ENCODE measurements at regions not wholly inside any gene's neighbourhood (a gene's known extent, or its start where the extent isn't known, plus 50 kb on each side); places are given as distances from the start of the nearest gene placed in this dataset.
"Not testable (repeated sequence)": the region's sequence is repeated elsewhere in the genome, so short reads cannot be mapped to it uniquely, and the experiment has no call there.

- no peak for DNase-seq (ENCODE audit: low read depth)
These were observed 108.1 kb upstream of the SIX2 start for GRCh38 chr2:45117383-45117782.

- DNase-seq (ENCODE audit: low read depth): no peak
These were observed 105.9 kb upstream of the SIX2 start for GRCh38 chr2:45115181-45115580.

- no peak for DNase-seq (ENCODE audit: low read depth)
These were observed 105.1 kb upstream of the SIX2 start for GRCh38 chr2:45114221-45114955.

DNA sequence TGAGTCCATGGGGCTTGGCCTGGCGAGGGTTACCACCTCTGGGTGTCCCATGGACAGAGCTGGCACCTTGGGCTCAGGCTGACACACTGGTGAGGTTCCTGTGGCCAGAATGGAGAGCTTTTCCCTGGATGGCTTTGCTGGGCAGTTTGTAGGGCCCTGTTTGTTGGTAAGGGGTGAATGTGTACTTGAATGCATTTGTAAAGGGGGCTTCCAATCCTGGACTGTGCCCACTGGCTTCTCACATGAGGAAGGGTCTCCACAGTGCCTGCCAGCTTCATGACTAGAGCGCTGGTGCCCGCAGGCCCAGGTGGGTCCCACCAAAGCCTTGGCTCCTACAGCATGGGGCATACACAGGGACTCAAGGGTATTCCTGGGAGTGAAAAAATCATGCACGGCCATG lies 103.5 kb upstream of the SIX2 start:
- no peak for DNase-seq (ENCODE audit: low read depth)

DNA sequence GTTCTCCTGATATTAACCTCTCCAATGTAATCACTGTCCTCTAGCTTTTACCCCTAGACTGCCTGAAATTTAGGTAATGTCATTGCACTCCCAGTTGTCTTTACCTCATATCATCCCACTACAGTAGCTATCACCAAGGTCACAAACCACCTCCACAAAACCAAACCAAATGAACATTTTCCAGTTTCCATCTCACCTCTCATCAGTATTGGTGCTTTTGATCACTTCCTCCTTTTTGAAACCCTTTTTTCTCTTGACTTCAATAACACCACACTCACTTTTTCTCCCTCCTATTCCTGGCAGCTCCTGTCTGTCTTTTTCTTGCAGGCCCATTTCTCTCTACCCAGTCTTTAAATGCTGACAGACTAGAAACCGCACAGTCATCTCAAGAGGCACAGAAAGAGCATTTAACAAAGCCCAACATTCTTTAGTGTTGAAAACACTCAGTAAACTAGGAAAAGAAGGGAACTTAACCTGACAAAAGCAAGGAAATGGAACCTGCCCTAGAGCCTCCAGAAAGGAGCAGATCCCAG lies 95.9 kb upstream of the SIX2 start:
- DNase-seq (ENCODE audit: low read depth): no peak

- no peak for DNase-seq (ENCODE audit: low read depth)
These were observed 95.2 kb upstream of the SIX2 start for GRCh38 chr2:45104429-45104828.

DNA sequence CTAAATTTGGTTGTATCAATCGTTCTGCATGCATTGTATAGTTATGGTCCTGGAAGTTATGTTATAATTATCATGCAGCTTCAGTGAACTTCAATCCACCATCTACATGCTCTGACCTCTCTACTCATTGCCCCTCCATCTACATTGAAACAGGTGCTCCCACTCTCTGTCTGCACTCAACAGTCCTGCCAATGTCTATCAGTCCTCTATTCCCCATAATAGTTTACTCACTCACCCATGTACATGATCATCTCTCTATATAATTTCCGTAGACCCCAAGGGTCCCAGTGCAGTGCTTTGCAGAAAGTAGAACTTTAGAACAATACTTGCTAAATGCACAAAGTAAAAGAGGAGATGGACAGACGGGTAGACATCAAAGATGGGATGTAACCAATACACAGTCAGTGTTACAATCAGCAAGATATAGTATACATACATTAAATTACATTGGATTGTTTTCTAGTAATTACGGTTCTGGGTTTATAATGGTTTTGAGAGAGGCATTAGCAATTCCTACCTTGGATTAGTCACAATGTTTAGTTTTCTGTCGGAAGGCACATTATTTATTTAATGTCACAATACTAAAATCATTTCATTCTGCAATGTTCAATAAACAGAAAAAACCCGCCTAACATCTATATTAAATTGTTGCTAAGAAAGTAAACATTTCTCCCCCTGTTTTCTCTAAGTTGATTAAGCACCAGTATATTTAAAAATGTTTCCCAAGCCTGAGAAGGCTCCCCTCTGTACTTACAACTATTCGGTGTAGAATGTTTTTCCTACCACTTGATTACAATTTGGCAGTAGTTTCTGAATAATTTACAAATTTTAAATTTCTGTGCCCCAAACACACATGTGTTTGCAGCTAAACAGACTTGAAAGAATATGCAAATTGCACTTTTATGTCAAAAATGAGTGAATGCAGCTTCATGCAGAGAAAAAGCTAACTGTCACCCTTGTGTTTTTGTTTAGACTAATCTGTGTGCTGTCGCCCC lies 94.4 kb upstream of the SIX2 start:
- no peak for DNase-seq (ENCODE audit: low read depth)

DNA sequence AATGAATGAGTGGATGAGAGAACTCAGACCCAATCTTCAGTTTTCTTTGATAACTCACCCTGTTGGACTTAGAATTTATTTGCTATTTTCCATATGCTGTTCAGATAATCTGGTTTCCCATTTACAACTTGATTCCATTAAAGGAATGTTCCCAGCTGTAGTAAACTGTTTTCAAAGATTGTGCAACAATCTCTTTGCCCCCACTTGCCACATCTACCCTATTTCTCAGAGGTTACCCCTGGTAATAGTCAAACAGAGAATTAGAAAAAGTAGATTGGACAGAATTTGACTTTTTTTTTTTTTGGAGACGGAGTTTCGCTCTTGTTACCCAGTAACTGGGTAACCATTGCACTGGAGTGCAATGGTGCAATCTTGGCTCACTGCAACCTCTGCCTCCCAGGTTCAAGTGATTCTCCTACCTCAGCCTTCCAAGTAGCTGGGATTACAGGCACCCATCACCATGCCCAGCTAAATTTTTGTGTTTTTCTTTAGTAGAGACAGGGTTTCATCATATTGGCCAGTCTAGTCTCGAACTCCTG lies 93.4 kb upstream of the SIX2 start:
- DNase-seq (ENCODE audit: low read depth): no peak

DNA sequence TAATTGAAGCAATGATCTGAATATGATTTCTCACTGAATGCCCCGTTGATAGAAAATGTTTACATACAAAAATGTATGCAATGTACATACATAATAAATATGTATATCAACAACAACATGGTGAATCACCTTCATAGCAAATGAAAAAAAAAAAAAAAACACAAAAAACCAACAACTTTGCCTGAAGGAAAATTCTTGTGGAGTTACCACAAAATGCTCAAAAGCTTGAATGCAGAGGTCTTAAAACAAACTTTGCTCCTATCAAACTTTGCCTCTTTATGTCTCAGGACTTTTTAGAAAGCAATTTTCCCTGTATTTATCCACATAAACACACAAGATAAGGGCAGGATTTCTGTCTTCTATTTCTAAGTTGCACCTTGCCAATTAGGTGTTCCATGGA lies 92.9 kb upstream of the SIX2 start:
- no peak for DNase-seq (ENCODE audit: low read depth)

GRCh38 chr2:45096996-45097395 lies 87.7 kb upstream of the SIX2 start:
- DNase-seq (ENCODE audit: low read depth): no peak

DNA sequence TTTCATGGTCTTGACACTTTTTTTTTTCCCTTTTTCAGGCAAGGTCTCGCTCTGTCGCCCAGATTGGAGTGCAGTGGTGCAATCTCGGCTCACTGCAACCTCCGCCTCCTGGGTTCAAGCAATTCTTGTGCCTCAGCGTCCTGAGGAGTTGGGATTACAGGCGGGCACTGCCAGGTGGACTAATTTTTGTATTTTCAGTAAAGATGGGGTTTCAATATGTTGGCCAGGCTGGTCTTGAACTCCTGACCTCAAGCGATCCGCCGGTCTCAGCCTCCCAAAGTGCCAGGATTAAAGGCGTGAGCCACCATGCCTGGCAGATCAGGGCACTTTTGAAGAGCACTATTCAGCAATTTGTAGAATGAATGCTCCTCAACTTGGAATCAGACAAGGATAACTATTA lies 86.8 kb upstream of the SIX2 start:
- not testable (repeated sequence) for DNase-seq (ENCODE audit: low read depth)

DNA sequence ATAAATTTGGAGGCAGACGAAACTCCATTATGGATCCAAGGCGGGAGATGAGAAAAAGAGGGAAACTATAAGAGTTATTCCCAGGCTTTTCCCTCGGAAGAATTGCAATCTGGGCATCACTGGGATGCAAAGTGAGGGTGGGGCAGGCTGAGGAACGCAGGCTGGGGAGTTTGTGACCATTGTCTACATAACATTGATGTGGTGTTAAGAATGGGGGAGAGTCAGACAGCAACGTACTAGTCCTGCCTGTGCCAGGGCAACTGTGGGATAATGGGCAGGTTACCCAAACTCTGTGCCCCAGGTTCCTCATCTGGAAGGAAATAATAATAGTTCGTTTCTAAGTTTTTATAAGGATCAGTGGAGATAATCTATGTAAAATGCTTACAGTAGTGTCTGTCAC lies 84.4 kb upstream of the SIX2 start:
- no peak for DNase-seq (ENCODE audit: low read depth)

- DNase-seq (ENCODE audit: low read depth): no peak
These were observed 83.9 kb upstream of the SIX2 start for GRCh38 chr2:45093181-45093580.

- DNase-seq (ENCODE audit: low read depth): no peak
These were observed 80.5 kb upstream of the SIX2 start for GRCh38 chr2:45089554-45090261.

DNA sequence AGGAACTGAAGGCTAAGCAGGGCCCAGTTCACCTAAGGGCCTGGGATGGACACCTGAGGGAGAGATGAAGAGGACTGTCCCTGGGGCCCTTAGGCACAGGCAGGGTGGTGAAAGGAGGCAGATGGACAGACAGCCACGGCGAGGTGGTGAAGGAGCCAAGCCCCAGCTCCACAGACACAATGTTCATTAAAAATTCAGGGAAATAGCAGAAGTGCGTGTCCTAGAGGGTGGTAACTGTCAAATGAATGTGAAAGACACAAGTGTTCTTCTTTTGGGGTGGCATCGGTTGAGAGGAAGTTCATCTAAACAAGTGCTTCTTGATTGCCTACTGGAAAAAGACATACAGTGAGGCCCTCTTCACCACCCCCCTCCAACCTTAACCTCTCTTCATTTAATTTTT lies 76.2 kb upstream of the SIX2 start:
- no peak for DNase-seq (ENCODE audit: low read depth)

DNA sequence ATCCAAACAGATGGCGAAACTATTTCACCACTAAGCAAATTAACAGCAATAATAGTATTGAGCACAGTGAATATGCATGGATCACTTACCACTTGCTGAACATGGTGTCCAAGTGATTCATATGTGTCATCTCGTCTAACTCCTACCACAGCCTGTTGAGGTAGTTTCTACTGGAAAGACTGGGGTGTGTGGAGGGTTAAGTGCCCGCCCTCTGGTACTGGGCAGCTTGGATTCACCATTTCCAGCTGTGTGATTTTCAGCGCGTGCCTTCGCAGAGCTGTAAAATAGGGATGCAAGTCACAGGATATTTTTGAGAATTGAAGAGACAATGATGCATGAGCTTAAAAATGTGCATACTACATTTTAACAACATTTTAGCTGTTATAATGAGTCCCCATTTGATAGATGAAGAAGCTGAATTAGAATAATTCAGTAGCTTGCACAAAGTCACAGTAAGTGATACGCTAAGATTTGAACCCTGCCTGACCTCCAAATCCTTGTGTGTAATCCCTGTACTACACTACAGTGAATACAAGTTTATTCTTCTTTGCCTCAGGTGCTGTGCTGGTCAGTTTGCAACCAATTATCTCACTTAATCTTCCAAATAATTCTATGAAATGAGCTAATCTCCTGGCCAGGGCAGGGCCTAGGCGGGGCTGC lies 75.2 kb upstream of the SIX2 start:
- no peak for DNase-seq (ENCODE audit: low read depth)

GRCh38 chr2:45083175-45083574 lies 73.9 kb upstream of the SIX2 start:
- DNase-seq (ENCODE audit: low read depth): no peak

- no peak for DNase-seq (ENCODE audit: low read depth)
These were observed 65.5 kb upstream of the SIX2 start for GRCh38 chr2:45074713-45075112.

DNA sequence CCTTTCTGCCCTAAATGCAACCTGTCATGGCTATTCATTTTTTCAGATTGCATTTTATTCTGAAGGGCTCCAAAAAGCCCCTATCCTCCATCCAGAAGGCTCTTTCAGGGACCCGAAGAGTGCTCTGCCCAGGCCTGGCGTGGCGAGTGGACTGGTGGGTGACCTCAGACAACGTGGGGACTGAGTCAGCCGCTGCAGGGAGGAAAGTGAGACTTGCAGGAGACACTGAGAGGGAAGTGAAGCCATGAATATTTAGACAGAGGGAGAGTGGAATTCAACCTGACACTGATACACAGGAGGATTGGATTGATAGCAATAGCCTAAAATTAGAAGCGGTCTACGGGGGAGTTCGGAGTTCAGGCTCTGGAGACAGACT lies 63.6 kb upstream of the SIX2 start:
- no peak for DNase-seq (ENCODE audit: low read depth)

DNA sequence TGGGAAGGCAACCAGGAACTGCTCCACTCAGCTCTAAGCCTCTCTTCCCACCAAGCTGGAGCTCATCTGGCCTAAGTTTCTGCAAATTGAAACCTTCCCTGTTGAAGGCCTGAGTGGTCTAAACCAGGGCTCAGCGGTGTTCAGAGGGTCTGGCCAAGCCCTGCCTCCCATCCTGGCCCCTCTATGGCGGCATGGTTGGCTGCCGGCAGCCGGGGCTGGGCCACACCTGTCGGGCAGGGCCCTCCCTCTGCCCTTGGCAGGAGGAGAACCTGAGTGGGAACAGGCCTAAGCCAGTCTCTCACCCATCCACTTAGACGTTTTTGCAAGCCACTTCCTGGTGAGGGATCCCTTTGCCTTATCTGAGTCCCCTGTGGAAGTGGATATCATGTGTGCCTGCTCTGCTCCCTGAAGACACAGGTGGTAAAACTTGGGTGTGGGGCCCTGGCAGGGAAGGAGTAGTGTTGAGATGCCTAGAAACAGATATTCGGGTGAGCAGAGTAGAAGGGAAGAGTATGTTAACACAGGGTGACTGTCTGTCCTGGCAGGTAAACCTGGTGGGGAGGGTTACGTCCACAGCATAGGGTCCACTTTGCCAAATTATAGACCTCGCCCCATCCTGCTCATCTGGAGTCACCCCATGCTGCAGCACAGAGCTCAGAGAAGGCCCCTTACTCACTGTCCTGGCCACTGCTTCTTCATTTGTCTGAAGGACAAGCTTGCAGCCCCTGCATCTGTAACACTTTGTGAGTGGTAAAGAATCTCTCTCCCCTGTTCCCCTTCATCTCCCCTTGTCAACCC lies 63.0 kb upstream of the SIX2 start:
- no peak for DNase-seq (ENCODE audit: low read depth)

All from forelimb muscle (tissue), 1 donor.